Islet precursor cell (in vitro differentiated cells): ENCODE measurements at regions not wholly inside any gene's neighbourhood (a gene's known extent, or its start where the extent isn't known, plus 50 kb on each side); places are given as distances from the start of the nearest gene placed in this dataset.
A peak's percentile ranks its signal among the peaks of the same experiment; 100 is the strongest.
"Not testable (repeated sequence)": the region's sequence is repeated elsewhere in the genome, so short reads cannot be mapped to it uniquely, and the experiment has no call there.

Experiments used
- DNase-seq: peaks from one replicate; pipeline ENCODE4 v3.0.0-alpha.2; 2018

DNA sequence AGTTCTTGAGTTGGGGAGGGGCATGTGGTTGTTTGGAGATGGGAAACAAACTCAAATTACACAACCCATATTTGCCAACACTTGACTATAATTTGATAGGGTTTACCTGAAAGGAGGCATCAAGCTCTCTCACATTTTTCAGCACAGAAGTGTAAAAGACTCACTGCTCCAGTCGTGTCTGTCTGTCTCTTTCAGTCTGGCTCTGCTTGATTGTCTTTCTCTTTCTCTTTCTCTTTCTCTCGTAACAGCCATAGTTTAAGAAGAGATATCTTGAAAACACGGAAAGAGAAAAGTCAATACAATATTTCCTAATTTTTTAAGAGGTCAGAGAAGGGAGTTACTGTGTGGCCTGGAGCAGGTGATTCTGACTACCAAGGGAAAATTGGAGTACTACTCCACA lies 413.6 kb upstream of the CXorf51A start:
- DNase-seq = no peak

DNA sequence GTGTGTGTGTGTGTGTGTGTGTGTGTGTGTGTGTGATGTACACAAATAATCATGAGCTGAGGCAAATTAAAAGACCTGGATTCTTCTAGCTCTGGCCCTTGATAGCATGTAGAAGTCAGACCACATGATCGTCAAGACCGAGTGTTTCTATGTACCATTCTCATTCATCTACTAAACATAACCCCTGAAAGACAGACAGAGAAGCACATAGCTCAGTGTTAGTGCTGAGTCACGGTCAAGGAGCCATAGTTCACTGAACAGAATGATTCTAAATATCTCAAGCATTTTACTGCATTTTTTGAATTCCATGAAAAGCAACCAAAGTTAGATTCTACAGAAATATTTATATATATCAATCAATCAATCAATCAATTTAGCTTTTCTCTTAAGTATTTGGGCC lies 412.3 kb upstream of the CXorf51A start:
- DNase-seq = no peak

- no peak for DNase-seq
These were observed 402.8 kb upstream of the CXorf51A start for GRCh38 chrX:147217334-147217733.

DNA sequence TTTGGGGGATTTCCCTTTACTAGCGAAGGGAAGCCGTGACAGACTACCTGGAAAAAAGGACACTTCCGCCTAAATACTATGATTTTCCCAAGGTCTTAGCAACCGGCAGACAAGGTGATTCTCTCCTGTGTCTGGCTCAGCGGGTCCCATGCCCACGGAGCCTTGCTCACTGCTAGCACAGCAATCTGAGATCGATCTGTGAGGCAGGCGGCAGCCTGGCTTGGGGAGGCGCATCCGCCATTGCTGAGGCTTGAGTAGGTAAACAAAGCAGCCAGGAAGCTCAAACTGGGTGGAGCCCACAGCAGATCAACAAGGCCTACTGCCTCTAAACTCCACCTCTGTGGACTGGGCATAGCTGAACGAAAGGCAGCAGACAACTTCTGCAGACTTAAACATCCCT lies 385.9 kb upstream of the CXorf51A start:
- not testable (repeated sequence) for DNase-seq

GRCh38 chrX:147191361-147191760 lies 376.8 kb upstream of the CXorf51A start:
- no peak for DNase-seq

DNA sequence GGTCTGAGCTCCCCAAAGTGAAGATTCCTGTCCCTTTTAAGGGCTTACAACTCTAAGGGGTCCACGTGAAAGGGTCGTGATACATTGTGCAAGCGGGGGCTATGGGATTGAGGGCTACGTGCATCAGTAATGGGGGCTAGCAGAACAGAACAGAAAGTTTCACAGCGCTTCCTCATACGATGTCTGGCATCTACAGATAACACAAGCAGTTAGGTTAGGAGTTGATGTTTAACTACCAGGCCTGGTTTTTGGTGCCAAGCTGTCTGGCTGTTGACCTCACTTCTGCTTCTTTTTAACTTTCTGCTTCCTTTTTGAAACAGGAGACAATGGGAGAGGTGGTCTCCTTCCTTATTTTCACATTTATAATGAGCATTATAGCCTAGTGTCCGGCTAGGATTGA lies 368.6 kb upstream of the CXorf51A start:
- DNase-seq = no peak

DNA sequence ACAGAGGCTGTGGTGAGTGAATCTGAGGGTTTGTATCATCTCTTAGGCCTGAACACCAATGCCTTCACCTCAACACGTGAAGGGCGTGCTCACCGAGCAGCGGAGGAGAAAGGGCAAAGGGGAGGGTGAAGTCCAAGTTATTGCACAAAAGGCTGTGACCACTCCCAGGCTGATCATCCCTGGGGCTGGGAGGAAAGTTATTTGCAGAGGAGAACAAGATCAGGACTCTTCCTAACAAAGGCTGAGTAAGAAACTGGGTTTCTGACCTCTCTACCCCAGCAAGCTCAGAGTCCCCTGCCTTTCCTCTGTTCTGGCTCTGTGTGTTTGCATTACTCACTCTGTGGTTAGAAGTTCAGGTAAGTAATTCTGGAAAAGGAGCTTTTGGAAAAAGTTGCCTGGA lies 366.3 kb upstream of the CXorf51A start:
- no peak for DNase-seq

DNA sequence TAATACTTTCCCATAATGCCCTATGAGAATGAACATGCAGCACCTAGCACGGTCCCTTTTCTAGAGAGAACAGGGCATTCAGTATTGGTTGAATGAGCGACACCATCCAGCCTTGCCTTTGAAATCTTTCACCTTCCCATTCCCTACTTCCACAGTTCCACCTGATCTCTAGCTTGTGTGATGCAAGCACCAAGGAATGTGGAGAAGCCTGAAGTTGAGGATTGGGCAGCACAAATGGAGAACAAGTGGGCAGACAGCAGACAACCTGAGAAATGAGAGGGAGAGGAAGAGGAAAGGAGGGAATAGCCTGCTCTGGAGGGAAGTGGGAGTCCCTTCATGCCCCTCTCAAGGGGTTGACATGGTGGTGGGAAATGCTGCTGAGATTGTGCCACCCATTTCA lies 365.1 kb upstream of the CXorf51A start:
- peak; percentile 57 for DNase-seq

DNA sequence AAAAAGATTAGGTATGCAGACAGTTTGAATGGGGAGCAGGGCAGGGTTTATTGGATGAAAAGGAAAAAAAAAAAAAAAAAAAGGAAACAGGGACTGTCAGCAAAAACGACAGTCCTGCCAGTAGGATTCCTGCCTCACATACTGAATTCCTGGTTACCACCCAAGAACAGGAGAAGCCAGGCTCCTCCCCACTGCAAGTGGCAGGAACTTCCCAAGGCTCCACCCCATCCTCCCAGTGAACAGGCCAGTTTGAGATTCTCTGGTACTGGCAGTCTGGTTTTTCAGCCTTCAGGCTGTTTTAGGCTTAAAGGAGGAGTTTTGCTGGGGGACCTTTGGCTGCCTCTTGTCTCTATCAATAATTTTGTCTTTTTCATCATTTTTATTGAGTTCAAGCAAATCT lies 360.0 kb upstream of the CXorf51A start:
- DNase-seq = peak; percentile 88

DNA sequence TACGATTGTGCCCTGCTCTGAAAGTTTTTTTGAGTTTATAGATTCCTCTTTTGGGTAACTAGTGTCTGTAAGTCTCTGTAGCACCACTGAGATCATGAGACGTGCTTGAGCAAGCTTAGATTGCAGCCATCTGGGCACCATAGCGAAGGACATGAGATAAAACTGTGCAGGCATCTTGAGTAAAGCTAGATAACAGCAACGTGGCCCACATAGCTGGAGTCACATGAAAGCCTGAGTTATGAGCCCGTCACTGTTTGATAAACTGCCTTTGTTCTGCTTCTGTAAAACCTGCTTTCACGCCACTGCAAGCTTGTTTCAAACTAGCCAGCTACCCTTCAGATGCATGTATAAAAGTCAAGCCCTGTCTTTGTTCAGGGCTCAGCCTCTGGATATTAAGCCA lies 359.1 kb upstream of the CXorf51A start:
- DNase-seq = no peak

GRCh38 chrX:147170993-147171392 lies 356.4 kb upstream of the CXorf51A start:
- DNase-seq = no peak
